ENCODE measurements at regions not wholly inside any gene's neighbourhood (a gene's known extent, or its start where the extent isn't known, plus 50 kb on each side); places are given as distances from the start of the nearest gene placed in this dataset.
"Not testable (repeated sequence)": the region's sequence is repeated elsewhere in the genome, so short reads cannot be mapped to it uniquely, and the experiment has no call there.

DNA sequence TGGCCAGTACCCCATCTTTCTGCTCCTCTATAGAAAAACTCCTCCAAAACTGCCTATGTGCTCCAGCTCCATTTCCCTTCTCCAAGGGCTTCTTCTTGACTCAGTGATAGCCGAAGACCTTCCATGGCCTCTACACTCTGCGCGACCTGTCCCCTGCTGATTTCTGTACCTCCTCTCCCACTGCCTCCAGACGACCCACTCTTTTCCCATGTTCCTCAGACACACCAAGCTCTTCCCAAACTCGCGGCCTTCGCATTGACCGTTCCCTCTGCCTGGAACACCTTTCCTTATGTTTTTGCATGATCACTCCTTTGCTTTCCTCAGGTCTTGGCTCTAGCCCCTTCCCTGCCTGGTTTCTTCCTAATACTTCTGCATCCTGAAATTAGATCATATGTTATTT lies 255.6 kb upstream of the SDK2 start:
- DNase-seq: no peak

- no peak for DNase-seq
Observed at GRCh38 chr17:73900516-73900915, 256.3 kb upstream of the SDK2 start.

DNA sequence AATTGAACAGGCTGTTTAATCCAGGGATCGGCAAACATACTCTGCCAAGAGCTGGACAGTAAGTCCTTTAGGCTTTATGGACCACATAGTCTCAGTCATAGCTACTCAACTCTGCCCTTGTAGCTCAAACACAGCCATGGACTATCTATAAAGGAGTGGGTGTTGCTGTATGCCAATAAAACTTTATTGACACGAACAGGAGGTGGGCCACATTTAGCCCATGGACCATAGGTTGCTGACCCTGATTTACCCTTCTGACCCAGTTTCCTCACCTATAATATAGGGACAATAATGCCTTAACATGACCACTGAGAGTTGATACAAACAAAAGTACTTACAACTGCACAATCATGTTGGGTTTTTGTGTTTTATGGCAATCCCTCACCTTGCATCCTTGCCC lies 257.0 kb upstream of the SDK2 start:
- DNase-seq: no peak

DNA sequence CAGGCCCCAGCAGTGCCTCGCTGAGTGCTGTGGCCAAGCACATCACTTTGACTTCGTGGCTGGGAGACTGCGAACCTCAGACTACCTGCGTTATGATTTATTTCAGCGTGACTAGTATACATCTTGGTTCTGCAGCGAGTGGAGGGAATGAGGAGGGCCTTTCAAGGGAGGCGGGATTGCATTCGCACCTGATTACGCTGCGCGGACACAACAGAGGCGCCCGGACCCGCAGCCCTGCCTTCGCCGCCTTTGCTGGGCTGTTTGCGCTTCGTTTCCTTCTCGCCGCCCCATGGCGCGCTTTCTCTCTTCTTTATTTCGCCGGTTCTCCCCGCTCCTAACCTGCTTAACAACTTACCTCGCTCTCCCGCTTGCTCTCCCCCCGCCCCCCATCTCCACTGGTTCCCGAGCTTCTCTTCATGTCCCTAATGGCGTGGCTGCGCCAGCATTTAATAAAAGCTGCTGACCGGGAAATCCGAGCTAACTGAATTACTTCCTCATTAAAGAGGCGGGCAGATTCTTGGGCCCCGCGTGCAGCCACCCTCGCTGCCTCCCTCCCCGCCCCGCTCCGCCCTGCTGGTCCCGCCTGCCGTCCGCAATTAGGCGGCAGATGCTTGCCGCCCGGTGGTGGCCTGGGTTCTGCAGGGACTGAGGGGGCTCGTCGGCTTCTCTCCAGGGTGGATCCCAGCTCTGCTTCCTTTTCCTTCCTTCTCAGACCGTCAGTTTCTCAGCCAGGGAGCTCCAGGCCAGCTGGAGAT lies 257.6 kb upstream of the SDK2 start:
- DNase-seq: peak; percentile 3 to 10

- no peak for DNase-seq
Observed at GRCh38 chr17:73902416-73903181, 258.4 kb upstream of the SDK2 start.

DNA sequence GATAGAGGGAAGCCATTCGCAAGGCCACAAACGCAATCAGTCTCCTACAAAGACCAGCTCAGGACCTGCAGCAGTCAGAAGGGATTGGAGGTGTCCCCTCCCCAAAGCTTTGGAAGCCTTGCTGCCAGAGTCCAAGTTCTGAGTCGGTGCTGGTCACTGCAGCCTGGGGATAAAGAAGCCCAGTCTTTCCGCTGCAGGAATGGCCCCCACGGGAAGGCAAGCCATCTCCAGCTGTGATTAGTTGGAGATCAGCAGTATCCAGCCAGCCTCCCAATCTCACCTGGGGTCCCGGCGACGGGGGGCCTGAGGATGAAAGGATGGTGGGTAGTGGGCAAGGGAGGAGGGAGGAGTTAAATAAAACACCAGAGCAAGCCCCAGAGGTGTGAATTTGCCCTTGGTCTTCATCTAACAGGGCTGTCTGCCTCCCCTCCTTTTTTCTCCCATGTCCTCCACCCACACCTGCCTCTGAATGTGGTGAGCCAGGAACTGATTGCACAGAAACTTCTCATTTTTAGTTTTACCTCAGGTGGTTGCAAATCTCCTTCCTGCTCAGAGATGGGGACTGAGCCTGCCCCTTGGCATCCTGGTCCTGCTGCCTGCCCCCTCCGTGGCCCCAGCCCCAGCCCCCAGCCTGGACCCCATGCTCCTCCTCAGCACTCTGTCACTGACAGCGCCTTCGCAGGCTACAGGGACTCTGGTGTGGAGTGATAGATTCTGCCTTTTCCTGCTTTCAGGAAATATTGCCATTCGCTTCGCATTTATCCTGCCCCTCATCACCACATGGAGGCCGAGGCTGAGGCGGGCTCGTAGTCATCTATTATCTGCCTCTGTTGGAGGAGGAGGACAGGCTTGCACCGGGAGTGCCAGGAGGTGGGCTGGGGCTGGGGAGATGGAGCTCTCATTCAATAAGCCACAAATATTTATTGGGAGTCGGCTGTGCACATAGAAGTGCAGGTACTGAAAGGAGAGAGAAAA lies 262.9 kb upstream of the SDK2 start:
- no peak for DNase-seq

GRCh38 chr17:73909186-73909585 lies 264.9 kb upstream of the SDK2 start:
- DNase-seq: no peak

DNA sequence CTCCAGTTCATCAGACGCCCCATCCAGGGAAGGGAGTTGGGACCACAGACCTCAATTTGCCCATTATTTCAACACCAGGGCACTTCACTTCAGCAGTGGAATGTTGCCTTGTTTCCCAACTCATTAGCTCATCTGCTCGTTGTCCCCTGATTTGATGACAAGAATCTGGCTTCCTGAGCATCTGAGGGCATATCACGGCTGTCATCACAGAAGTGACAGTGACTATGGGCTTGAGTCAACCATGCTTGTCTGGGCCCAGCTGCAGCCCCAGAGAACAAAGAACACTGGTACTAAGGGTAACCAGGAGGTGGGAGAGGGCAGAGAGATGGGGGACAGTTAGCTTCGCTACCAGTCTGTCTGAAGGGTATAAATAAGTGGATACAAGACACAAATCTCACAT lies 266.0 kb upstream of the SDK2 start:
- DNase-seq: no peak

DNA sequence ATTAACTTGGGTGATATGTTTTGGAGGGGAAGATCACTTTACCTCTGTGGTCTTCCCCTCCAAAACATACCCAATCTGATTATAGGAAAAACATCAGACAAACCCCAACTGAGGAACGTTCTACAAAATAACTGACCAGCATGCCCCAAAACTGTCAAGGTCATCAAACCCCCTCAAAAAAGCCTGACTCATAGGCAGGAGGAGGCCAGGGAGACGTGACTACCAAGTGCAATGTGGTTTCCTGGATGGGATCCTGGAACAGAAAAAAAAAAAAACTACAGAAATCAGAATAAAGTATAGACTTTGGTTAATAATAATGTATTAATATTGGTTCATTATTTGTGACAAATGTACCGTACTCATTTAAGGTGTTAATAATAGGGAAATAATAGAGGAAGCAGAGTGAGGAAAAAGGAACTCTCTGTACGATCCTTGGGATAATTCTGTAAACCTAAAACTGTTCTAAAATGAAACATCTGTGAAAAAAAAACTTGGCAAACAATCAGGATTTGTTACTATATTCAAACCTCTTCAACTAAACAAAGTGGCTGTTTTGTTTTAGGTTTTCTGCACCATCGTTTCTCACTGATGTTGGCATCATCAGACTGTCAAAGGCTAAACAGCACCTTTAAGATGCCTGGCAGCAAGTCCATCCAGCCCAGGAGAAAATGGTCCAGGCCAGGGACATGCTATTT lies 266.7 kb upstream of the SDK2 start:
- DNase-seq: no peak

DNA sequence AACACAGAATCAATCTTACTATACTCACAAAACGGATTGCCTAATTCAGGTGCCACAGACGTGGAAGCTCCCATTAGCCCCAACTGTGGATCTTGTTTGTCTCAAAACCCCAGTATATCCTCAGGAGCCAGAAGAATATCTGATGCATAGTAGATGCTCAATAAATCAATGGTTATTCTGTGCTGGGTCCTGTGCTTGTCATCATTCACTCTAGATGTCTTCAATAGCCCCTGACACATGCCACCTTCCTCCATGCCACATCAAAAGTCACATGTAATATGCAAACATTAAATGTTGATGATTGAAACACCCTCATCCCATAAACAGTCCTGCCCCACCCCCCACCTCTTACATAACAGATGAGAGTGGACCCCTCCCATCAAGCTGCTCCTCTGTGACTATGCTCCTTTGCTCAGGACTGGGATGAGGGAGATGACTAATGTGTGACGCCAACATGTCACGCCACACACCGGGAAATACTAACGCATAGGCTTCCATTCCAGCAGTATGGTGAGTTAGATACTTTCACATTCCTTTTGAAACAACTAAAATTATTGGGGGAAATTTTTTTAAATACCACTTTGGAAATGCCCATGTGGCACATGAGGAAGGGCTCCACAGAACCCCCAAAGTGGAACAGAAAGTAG lies 267.6 kb upstream of the SDK2 start:
- no peak for DNase-seq

DNA sequence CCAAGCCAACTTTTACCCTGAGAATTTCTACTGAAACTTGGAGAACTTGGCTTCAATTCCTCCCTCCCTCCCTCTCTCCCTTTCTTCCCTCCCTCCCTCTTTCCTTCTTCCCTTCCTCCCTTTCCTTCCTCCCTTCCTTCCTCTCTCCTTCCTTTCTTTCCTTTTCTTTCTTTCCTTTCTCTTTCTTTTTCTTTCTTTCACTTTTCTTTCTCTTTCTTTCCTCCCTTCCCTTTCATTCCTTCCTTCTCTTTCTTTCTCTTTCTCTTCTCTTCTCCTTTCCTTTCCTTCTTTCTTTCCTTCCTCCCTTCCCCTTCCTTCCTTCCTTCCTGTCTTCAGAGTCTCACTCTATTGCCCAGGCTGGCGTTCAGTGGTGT lies 268.1 kb upstream of the SDK2 start:
- DNase-seq: no peak

DNA sequence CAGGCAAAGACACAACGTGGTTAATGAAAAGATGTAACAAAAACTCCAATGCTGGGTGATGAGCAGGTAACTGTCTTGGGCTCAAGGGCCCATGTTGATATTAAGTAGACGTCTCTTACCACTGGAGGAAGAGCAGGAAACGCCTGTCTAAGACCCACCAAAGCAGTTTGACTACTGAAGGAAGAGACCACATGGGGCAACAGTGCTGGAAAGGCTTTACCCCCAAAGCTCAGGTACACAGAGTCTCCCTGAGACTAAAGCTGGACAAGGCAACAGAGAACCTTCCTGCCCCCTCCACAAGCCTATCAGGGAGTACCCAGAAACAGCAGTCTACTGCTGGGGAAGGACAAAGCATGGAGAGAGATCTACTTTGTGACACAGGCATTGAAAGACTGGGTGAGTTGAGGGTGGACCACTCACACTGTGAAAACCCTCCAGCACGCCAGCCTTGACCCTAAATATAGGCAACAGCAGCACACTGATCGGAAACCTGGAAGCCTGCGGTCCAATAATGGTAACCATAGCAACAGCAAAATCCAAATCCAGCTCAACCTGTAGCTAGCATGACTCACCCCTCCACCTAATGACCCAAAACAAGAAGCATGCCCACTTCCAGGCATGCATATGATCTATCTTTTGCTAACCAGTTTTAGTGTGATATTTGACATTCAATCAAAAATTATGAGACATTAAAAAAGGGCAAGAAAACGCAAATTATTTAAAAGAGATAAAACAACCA lies 270.5 kb upstream of the SDK2 start:
- no peak for DNase-seq

DNA sequence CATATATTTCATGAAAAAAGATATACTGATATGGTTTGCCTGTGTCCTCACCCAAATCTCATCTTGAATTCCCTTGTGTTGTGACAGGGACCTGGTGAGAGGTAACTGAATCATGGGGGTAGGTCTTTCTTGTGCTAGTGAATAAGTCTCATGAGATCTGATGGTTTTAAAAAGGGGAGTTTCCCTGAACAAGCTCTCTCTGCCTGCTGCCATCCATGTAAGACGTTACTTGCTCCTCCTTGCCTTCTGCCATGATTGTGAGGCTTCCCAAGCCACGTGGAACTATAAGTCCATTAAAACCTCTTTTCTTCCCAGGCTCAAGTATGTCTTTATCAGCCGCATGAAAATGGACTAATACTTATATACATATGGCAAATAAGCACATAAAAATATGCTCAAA lies 274.8 kb upstream of the SDK2 start:
- not testable (repeated sequence) for DNase-seq

- no peak for DNase-seq
Observed at GRCh38 chr17:73921306-73921705, 277.1 kb upstream of the SDK2 start.

DNA sequence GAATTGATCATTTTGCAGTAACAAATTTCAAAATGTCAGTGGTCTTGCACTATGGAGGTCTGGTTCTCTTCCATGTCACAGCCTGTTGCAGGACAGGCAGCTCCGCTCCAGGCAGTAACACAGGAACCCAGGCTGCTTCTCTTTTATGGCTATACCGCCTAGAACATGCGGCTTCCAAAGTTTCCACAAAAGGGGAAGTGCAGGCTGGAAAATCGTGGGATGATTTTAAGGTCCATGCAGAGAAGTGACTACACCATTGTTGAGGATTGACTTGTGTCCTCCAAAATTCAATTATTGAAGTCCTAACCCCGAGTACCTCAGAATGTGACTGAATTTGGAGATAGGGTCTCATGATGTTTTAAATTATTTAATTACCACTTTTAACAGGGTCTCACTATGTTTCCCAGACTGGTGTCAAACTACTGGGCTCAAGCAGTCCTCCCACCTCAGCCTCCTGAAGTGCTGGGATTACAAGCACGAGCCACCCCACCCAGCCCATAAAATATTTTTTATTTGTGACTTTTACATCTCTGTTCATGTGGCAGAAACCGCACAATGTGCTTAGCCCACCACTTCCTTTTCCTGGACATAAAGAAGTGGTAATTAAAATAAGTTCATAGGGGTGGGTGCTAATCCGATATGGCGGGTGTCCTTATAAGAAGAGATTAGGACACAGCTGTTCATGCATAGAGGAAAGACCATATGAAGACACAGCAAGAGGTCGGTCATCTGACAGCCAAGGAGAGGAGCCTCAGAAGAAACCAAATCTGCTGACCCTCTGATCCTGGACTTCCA lies 279.2 kb upstream of the RPL38 start:
- DNase-seq: no peak

- DNase-seq: no peak
Observed at GRCh38 chr17:73924909-73925186, 278.6 kb upstream of the RPL38 start.

DNA sequence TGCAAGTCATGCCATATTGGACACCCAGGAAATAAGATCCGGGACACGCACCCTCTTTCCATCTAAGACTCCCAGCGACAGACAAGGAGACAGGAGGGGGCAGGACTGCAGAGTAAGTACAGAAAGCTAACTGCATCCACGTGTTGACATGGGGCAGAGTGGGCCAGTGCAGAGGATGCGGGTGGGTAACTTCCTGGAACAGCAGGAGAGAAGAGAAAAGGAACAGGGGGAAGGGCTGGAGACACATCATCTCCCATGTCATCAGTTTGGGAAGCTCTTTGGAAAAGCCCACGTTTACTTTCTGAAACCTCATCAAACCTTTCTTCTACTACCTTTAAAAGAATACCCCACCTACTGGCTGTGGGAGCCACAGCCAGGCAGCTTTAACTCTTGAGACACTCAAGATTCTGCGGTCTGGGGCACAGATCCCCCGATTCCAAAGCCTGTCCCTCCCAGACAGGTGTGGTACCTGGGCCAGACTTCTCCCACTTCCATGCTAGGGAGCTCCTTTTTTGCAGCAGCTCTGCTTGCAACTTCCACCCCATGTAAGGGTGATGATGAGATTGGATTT lies 273.5 kb upstream of the RPL38 start:
- no peak for DNase-seq

GRCh38 chr17:73932216-73932749 lies 271.2 kb upstream of the RPL38 start:
- no peak for DNase-seq

GRCh38 chr17:73933164-73933766 lies 270.2 kb upstream of the RPL38 start:
- no peak for DNase-seq

GRCh38 chr17:73933871-73934270 lies 269.6 kb upstream of the RPL38 start:
- DNase-seq: no peak
